Activated CD4-positive, alpha-beta T cell treated with anti-CD3 and anti-CD28 coated beads, Interleukin-2, Interleukin-4, amounts not matched to agents 100 ng/mL and 50 ng/mL, durations not matched to agents 16 hours and 8 hours (primary cell): ENCODE measurements at regions not wholly inside any gene's neighbourhood (a gene's known extent, or its start where the extent isn't known, plus 50 kb on each side); places are given as distances from the start of the nearest gene placed in this dataset.
"Not testable (repeated sequence)": the region's sequence is repeated elsewhere in the genome, so short reads cannot be mapped to it uniquely, and the experiment has no call there.

Experiments
- DNase-seq: peaks from one replicate; pipeline ENCODE4 v3.0.0-alpha.2; 2020; ENCODE audit warnings: low spot score

DNA sequence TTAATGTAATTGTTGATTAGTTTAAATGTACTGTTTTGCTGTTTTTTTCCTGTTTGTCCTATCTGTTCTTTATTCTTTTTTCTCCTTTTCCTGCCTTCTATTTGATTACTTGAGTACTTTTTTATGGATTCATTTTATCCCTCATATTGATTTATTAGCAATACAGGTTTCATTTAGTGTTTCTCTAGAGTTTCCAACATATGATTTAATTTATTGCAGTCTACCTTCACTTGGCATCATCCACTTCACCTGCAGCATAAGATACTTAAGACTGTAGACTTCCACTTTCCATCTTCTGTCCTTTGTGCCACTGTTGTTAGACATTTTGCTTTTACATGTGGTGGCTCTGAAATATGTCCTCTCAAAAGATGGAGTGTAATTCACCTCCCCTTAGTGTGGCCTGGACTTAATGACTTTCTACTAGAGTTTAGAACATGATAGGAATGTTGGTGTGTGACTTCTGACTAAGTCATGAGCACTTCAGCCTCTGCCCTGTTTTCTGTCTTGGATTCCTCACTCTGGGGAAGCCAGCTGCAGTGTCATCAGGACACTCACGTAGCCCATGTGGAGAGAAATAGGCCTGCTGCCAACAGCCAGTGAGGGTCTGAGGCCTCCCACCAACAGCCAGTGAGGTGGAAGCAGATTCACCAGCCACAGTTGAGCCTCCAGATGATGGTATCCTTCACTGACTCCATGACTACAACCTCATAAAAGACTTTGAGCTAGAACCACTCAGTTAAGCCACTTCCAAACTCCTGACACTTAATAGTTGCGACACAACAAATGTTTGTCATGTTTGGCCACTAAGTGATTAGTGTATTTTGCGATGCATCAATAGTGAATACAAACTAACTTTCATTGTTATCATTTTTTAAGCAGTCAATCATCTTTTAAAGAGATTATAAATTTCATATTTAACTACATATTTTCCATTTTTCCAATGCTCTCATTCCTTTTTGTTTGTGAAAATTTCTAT, 643.5 kb upstream of the DPP6 start:
- no peak for DNase-seq

DNA sequence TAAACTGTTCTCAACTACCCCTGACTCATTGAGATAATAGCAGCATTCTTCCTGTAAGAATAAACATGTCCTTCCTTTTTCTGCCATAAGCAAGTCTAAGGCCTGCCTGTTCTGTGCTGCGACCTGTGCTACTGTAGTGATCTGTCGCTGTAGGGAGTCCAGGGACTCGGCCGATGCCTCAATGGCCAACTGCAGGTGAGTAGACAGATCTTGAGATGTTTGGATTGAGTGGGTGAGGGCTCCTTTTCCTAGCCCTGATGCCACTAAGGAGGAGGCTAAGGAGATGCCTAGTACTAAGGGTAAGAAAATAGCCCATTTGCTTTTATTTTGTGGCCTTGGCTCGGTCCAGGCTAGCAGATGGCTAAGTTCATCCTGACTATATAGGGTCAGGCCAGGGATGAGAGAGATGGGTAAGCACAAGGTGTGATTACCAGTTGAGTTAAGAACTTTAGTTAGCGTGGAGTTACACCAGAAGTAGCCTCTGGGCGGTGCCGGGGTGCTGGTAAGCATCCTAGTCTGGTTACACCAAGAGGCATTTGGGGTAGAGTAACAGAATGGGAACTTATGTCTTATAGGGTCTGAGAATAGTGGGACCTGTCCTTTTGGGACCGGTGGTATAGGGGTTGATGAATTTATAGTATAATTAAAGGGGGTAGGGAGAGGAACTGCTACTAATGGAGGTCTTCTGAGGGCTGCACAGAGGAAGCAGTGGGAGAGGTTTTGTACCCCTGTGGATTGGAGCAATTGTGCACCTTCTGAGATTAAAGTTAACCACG, 642.4 kb upstream of the DPP6 start:
- DNase-seq: not testable (repeated sequence)

DNA sequence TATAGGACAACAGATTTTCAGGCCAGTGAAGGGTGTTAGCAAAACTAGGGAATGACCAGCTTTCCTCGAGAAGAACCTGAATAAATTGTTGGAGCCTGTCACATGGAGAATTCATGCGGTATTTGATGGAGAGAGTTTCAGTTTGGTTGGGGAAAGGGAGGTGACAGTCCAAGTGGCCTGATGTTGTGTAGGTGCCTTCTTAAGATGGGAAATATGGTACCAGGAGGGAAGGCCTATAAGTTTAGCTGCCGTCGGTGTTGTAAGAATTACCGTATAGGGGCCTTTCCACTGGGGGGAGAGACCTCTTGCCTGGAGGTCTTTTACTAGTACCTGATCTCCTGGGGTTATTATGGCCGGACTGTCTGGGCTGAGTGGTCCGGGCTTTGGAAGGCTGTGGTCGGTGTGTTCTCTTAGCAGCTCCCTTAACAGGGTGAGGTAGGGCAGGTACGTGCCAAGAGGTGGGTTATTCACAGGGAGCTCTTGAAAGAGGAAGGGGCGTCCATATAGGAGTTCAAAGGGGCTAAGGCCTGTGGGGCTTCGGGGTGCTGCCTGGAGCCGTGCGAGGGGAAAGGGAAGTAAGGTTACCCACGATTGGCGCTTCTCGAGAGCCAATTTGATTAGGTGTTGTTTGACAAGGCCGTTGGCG, 641.1 kb upstream of the DPP6 start:
- not testable (repeated sequence) for DNase-seq

DNA sequence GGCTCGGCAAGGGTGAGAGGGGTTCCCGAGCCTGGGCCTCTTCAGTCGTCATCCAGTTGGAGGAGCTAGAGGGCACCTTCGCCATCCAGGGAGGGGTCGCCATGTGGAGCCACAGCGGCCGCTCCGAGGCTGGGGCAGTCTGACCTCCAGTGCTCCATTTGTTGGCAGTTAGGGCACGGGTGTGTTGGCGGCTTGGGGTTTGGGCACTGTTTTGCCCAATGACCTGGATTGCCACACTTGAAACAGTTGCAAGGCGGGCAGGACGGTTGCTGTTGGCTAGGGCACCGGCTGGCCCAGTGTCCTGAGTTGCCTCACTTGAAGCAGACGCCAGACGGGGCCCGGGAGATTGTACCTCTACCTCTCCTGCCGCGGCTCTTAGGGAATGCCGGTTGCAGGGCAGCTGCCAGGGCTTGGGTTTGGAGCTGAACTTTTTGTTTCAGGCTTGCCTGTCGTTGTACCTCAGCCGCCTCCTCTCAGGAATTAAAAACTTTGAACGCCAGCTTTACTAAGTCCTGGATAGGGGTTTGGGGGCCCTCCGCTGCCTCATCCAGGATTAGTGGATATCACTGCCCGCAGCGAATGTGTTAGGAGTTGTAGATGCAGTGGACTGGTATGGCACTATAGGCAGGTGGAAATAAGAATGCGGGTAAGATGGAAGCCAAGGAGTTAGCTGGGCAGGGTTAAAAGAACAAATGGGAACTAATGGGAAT, 639.9 kb upstream of the DPP6 start:
- not testable (repeated sequence) for DNase-seq

DNA sequence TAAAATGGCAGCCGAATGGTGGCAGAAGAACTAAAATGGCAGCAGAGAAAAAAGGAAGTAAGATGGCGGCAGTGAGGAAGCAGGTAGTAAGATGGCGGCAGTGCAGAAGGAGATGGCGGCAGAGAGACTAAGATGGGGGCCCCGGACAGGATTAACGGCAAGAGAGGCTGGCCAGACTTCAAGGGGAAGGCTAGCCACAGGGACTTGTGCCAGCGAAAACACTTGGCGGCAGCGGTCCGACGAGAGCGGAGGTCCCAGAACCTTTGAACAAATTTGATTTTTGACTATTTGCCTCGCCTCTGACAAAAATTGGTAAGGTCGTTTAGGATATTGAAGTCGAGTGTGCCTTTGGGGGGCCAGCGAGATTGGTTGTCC, 639.4 kb upstream of the DPP6 start:
- DNase-seq: not testable (repeated sequence)

DNA sequence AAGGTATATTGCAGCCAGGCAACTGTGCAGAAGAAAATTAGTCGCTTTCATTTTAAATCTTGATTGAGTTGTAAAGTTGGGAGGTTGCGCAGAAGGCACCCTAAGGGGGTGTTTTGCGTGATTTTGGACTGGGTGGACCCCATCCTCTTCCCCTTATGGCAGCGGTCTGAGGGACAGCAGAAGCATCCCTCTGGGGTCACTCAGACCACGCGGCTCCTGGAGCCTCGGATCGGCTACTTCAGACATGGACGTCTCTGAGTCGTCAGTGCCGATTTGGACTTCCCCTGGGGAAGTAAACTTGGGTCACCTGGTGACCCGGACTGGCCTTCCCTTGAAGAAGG, 639.0 kb upstream of the DPP6 start:
- DNase-seq: no peak

DNA sequence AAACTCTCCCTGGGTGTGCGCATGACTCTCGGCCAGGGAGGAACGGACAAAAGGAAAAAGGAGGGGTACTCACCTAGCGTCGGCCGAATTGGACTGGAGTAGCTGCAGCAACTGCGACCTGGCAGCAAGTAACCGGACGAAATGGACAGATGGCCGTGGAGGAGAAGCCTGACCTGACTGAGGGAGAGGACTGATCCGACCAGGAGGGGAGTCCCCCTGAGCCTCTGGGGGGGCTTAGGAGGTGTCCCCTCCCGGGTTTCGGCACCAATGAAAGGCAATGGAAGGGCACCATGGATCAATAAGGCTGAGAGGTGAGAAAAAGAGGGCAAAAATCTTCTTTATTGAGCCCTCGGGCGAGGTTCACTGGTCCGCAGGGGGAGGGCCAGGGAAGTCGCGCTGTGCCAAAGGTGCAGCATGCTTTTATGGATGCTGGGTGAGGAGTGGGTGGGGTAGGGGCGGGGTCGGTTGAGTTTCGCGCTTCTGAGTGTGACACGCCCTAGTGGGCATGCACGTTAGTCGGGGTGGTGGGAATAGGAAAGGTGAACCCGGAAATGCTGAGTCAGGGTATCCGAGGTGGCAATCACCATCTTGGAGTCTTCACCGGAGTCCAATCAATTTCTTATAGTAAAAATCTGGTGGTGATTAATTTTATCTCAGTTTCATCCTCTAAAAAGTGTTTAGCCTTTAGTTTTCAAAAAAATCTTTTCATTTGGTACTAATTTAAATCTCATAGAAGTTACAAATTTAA, 638.5 kb upstream of the DPP6 start:
- no peak for DNase-seq

DNA sequence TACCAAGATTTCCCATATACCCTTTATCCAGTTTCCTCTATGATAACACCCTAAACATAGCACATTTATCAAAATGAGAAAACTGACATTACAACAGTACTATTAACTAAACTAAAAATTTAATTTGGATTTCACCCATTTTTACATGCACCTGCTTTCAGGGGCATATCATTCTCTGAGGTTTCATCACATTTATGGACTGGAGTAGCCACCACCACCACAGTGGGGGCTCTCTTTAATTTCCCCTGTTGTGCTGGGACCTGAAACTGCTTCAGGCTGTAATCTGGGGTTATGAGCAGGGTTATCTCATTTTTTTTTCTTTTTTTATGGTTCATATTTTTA, 637.9 kb upstream of the DPP6 start:
- no peak for DNase-seq

DNA sequence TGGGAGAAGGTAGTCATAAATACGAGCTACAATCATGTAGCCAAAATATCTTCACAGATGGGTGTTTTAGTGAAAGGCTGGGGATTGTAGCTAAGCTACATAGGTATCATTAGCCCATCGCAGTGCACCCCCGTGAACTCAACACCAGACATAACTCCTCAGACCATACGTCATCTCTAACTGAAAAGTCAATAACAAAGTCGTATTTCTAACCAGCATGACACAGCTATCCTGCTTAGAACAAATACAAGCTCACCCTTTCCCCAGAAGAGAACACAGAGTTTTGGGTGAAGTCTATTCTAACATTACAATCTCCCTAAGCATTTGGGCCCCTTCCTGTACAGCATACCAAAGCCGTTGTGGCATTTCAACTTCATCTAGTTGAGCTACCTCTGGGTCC, 636.6 kb upstream of the DPP6 start:
- DNase-seq: no peak

DNA sequence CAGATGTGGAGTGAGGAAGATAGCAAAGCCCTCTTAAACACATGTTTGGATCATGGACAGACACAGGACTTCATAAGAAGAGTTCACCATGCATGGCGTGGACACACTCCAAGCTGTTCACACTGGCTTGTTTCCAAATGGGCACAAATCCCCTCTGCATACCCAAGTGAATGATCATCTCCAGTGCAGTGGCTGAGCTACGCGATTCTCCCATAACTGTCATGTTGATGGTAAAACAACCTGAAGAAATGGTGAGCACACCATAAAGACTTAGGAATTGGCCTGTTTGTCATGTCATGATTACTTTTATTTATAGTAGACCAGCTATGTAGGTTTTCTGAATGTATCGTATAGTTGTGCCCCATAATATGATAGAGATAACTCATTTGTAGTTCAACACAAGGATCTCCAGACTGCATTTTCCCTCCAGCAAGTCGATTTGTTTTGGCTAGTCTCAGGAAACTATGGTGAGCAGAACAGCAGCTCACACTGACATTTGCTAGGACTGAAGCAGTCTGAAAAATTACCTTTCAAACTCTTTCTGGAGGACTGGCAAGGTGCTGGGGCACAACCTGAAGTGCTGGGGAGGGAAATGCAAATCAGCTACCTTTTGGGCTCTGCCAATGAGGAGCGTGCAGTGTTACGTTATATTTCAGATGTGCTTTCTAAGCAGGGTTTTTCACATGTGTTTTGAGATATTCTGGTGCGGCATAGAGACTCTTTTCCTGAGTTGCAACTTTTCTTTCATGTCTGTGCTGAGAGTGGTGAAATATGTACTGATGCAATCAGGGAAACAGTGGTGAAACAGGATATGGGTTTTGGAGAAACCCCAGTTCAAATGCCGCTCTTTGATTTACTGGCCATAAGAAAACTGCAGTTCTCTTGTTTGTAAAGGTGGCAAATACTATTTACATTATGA, 629.6 kb upstream of the DPP6 start:
- no peak for DNase-seq

DNA sequence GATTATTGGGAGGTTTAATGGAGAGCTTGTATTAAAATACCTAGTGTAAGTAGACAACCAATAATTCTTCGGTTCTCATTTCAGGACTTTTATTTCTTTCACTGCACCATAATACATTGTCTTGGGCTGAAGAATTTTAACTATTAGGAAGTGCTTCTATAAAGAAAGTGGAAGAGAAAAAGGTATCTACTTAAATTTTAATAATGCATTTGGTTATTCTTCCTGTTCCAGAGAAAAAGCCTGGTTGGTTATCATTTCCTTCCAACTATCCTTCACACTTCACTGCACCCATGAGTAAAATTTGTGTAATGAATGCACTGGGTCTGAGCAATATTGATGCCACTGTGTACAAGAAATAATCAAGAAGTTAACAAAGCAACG, 629.0 kb upstream of the DPP6 start:
- DNase-seq: no peak

DNA sequence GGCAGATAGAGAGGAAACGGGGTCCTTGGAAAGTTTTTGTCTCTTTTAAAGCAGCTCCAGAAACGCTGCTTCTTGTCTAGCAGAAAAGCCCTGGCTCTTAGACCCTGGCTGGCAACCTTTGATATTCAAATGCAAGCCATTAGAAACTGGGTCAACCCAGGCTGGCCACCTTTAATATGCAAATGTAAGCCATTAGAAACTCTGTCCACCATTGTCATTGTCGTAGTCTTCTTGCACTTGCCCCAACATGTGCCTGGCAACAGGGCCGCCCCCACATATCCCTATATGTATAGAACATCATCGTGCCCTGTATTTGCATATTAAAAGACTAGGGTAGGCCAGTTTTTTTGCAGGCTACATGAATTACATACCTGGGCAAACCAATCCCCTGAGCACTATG, 621.3 kb upstream of the DPP6 start:
- no peak for DNase-seq

DNA sequence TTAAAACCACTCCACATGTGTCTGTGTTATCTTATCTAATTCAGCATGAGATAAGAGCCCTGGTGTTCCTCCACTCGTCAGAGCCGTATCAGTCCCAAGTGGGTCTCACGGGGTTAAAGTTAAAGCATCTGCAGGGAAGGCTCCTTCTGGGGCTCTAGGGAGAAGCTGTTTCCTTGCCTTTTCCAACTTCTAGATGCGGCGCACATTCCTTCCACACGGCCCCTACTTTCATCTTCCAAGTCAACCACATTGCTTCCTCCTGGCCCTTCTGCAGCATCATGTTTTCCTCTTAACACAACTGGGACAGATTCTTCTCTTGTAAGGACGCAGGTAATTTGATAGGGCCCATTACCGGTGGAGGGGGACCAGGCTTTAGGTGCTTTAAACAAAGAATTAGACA, 620.1 kb upstream of the DPP6 start:
- no peak for DNase-seq

DNA sequence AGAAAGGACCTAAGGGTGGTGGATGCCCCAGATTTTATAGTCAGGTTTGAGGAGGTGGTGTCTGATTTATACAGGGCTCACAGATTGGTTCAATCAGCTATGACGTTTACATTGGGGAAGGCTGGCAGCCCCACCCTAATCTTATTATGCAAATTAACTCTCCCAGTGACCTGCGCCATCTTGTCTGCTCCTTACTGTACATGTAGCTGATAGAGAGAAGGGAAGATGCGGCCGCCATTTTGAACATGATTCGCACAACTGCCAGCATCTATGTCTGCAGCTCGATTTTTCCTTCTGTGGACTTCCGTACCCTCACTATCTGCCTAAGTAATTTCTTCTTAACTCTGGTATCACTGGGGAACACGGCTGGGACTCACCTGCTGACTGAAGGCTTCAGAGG, 619.0 kb upstream of the DPP6 start:
- DNase-seq: no peak

DNA sequence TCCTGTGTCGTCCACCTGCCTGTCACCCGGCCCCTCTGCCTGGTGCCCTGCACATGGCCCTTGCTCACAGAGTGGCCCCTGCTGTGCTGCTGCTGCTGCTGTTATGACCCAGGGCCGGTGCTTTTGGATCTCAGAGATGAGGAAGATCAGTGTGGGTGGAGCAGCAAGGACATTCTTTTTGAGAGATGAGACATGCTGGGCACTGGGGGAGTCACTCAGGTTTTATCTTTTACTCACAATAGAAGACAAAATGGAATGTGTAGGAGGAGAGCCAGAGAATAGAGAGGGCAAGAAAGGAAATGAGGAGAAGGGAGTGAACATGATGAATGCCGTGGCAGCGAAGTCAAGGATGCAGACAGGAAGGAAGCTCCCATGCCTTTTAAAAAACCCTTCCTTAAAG, 611.5 kb upstream of the DPP6 start:
- no peak for DNase-seq

DNA sequence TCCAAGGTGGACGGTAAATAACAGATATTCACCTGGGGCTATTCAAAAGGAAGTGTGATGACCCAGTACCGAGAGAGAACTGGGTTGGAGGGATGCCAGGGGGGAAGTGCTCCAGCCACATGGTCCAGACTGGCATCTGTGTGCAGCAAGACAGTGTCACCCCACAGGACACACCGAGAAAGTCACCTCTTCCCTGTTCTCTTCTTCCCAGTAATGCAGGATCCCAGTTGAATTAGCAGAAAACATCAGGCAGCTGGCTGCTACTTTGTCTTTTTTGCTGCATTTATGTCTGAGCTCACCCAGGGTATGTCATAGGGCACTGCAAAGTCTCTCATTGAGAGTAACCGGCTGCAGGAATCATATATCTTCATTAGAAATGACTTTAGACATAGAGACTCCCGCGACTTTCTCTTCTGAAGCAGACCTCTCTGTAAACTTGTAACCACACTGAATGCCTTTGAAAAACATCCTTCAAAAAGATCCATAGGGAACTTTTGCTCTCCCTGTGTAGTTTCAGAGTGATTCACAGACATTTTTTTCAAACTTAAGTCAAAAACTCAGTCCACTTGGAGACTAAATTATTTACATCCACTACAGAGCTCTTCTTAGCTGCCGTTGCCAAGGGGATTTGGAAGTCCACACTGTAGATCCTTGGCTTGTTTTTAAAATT, 609.0 kb upstream of the DPP6 start:
- DNase-seq: no peak

DNA sequence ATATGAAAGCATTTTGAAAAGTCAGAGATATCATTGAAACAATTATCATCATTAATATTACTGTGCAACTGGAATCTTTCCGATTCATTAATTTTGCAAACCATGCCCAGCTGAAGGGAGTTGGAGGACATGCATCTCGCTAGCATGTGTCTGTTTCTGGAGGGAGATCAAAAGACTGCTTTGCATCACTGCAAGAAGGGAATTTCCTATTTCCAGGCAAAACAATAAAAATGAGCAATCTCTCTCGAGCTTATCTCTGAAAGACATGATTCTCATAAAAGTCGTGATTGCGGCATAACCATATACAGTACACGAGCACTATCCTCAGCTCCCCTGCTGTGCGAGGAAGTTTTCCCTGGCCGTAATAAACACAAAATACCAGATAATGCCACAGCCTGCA, 607.6 kb upstream of the DPP6 start:
- DNase-seq: no peak

DNA sequence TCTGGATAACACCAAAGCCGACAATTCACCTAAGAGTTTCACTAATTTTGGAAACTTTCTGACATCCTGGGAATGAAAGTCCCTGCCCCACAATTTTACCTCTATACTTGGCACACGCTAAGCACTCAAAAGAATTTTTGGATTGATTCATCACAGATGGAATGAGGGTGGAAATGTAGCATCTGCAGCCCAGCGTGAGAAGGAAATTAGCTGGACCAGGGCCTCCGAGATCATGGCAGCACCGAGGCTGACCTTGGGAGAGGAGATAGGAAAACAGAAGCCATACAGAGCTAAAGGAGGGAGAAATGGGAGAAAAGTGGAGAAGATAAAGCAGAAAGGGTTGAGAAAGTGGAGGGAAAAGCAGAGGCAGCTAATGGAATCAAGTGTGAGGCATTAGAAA, 606.6 kb upstream of the DPP6 start:
- DNase-seq: no peak

DNA sequence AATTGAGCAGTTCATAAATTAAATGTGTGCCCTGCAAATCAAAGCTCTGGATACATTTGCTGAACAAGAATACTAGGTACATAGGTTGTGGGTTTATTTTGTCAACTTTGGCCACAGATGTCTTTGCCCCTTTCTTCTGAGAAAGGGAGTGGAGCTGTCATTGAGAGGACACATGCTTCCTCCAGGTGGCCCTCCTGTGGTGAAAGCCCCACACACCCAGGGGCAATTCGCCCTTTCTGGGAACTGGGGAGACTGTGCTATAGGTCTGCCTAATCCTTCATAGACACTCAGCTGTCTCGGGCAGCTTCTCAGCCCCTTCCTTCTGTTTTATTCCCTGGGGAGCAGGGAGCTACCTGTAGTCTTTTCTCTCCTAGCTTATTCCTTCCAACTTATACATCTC, 605.7 kb upstream of the DPP6 start:
- no peak for DNase-seq

DNA sequence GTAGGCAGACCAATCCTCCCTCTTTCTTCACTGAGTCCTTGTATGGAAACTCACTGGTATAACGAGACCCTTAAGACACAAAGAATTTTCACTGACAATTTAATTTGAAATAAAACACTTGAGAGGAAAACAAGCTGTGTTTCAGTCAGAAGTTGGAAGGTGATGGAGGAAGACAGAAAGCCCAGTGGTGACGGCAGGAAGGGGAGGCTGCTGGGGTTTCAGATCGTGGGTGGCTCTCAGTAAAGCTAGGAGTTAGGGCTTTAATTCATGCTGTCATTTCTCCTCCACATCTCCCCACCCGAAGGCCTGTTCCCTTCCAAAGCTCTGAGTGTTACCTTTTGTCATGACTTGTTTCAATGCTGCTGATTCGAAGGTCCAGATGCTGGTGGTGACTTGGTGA, 605.2 kb upstream of the DPP6 start:
- DNase-seq: no peak
